Epidermal melanocyte (primary cell): ENCODE measurements at regions not wholly inside any gene's neighbourhood (a gene's known extent, or its start where the extent isn't known, plus 50 kb on each side); places are given as distances from the start of the nearest gene placed in this dataset.
"Not testable (repeated sequence)": the region's sequence is repeated elsewhere in the genome, so short reads cannot be mapped to it uniquely, and the experiment has no call there.

ENCODE experiments used
- DNase-seq: peaks from one replicate; pipeline ENCODE4 v3.0.0; 2011; ENCODE audit warnings: low spot score; ENCODE audit not compliant: insufficient read length

DNA sequence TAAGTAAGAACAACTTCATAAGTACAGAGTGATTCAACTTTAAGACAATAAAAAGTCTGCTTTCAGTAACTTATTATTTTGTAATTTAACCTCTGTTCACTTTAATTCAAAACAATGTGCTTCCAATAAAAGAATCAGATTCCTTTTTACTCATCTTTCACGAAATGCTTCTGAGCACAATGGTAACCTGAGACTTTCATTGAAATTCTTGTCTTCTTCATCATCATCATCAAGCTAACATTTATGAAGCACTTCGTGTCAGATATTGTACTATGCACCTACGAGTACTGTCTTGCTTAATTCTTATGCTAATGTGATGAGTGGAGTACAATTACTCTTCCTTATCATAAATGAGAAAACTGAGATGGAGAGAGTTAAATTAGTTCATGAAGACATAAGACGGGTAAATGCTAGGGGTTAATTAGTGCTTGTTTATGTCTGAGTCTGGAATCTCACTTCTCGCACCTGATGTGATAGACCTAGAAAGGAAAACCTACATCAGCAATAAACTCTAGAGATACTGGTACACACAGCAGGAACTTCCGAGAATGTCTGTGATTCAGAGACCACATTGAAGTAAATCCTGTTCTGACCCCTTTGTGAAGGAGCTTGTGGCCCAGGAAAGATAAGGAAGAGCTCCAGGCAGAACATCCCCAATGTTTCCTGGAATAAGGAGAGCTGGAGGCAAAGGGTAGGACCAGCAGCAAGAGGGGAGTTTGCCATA, 227.6 kb upstream of the ETAA1 start:
- DNase-seq = no peak

DNA sequence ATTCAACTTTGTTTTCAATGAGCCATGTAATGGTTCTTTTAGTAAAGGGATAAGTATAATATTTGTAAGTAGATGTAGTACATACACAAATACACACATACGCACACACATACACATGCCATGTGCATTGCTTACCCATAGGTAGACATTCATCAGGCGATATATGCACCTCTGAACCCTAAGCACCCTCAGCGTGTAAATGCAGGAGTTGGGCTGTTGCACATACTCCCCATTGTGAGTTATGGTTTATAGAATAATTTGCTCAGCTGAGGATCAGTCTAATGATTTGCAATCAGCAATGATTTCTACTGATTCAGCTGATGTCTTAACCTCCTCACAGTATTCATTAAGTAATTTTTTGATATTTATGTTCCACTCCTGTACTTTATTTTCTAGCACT, 217.6 kb upstream of the ETAA1 start:
- DNase-seq = no peak

DNA sequence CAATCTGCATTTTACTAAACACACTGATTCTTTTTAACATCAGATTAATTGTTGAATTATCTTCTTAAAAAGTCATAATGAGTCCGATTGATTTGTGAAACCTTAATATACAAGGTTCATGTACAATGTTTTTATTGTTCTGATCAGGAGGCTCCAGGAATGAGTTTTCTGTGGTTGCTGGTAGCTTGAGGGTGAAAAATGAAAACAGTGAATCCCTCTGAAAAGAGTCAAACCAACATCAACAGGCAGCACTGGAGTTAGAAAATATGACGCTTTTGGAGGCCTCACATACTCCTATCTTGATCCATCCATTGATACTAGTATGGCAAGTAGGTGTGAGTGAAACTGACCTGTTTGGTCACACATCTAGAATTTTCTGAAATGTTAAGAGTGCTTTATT, 216.3 kb upstream of the ETAA1 start:
- no peak for DNase-seq

DNA sequence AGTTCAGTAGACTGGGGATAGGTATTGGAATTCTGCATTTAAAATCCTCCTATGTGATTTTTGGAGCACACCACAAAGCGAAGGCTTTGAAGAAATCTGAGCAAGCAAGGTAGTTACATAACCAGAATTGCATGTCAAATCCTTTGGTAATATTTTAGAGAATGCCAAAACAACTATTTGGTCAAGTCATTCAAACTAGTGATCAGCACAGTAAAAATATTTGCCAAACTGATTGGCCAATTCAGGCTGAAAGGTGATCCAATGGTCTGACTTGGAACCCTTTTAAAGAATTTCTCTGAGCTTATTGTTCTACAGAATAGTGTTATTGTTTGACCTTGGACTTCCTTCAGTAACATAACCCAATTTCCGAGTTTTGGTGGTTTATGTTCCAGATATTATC, 214.2 kb upstream of the ETAA1 start:
- no peak for DNase-seq

DNA sequence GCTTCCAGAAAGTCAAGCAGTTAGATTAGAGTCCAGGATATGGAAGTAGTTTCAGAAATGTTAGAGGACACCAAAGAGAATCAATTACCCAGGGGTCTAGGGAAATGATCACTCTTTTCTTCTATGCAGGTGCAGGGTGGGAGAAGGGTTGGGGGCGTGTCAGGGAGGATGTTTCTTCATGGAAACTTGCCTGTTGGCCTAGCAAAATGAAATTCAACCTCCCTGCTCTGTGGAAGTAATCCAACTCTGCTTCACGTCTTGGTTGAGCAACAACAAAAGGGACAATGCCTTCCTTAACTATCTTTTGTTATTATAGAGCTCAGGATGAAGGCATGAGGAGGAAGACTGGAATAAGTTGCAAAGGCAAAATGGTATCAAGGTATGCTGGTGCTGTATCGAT, 210.8 kb upstream of the ETAA1 start:
- DNase-seq = no peak

DNA sequence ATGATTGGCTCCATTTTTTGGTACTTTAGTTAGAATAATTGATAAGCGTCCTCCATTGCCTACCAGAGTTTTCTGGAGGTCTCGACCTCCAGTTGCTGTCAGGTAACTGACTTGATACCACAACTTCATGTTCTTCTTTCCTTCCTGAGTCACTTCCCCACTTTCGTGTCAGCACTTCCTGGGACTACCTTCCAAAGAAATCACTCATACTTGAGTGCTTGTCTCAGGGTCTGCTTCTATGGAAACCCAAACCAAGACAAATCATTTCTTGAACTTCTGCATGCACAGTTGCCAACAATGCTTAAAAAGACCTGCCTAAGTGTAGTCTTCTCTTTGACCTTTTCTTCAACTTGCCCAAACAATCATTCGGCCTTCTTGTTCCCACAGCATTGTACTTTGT, 210.3 kb upstream of the ETAA1 start:
- no peak for DNase-seq

DNA sequence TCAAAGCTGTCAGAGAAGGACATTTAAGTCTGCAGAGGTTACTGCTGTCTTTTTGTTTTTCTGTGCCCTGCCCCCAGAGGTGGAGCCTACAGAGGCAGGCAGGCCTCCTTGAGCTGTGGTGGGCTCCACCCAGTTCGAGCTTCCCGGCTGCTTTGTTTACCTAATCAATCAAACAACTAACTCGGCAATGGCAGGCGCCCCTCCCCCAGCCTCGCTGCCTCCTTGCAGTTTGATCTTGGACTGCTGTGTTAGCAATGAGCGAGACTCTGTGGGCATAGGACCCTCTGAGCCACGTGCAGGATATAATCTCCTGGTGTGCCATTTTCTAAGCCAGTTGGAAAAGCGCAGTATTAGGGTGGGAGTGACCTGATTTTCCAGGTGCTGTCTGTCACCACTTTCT, 201.8 kb upstream of the ETAA1 start:
- not testable (repeated sequence) for DNase-seq

DNA sequence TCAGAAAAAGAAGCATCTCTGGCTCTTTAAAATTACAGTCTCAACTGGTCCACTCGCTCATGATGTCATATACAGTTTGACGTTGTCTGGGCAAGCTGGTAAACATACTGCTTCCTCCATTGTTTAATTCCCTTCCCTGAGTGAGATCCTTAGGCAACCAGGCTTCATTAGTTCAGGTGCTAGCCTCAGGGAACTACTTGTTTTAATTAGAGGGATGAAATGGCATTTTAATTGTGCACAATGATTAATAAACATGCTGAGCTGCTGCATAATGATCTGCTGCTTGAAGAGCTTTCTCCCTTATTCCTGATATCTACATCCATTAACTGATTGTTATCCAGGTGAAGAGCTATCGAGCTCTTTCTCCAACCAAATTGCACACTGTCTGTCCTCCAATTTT, 195.6 kb upstream of the ETAA1 start:
- DNase-seq = no peak

DNA sequence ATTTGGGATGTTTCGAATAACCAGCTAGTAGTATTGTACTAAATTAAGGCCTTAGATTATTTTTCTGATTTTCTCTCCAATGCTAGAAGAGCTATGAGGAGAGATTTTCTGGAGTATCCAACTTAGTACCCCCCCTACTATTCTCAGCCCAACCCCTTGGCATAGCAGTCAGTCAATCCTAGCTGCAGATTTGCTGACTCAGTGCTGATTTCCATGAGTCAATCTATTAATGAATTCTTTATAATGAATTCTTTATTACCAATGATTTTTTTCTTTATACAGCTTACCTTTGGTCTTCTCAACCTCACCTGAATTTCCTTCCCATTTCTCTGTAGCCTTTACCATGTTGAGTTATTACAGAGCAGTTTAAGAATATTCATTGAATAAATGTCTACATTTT, 192.8 kb upstream of the ETAA1 start:
- no peak for DNase-seq

DNA sequence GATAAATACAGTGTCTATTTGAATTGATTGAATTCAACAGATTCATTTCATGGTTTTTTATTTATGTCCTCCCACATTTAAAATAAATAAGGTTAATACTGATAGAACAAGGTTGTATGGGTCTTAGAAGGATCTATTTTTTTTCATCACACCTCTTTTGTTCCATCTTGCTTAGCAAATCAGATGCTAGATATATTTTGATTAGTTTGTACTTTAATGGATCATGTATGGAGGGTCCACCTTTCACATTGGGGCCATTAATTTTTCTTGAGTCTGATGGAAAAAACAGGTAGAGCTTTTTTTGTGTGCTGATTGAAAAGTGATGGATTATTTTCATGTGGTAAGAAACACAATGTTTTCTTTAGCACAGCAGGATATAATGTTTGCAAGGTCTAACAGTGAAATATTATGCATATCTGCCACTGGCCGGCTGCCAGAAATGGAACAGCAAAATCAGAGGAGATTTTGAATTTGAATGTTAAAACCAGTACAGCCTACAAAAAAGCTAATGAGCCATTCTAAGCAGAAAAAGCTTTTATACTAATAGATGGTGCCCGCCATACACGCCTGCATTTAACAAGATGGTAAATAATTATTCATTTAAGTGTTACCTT, 188.1 kb upstream of the ETAA1 start:
- DNase-seq = no peak

DNA sequence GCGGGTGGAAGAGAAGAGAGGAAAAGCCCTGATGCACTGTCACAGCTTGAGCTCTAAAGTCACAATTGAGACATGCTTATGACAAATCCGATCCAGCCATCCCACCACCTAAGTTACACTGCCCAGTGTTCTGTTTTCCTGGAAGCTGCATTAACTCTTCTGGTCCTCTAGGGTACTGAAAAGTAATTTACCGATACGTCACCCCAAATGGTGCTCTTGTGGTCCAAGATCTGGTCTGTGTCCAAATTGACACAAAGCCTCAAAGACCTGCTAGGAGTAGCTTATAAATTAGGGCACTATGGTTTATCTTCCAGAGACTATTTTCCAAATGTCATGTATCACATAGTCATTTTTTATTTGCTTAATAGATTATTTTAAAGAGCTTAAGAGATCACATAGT, 186.7 kb upstream of the ETAA1 start:
- DNase-seq = no peak

DNA sequence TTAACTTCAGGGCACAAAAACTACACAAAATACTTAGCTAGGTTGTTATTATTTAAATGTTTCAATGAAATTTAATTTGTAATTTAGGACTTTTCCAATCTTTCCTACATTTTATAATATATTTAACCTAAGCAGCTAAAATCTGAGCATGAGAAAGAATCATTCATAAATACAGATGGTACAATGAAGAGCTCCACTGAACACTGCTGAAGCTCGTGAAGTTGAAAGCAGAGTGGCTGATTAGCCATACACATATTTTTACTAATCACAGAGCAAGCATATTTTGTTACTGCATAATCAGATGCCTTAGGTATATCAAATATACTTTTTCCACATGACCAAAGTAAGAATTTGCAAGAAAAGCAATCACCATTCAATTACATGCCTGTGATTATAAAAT, 184.9 kb upstream of the ETAA1 start:
- no peak for DNase-seq

DNA sequence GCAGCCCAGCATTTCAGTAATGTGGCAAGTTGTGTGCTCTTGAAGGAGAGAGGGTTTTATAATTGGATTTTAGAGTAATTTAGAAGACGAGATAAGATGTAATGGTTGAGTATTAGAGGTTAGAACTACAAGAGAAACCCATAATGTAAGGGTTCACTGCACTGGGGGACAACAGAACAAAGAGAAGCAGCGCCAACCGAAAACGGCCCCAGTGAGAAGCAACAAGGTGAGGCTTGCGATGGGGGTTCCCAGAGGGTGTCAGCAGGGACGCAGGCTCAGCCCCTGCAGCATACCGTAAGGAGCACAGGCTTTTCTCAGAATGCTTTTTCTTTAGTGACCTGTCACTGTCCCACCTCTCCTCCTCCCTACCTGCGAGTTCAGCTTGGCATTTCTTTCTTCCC, 183.9 kb upstream of the ETAA1 start:
- DNase-seq = no peak

DNA sequence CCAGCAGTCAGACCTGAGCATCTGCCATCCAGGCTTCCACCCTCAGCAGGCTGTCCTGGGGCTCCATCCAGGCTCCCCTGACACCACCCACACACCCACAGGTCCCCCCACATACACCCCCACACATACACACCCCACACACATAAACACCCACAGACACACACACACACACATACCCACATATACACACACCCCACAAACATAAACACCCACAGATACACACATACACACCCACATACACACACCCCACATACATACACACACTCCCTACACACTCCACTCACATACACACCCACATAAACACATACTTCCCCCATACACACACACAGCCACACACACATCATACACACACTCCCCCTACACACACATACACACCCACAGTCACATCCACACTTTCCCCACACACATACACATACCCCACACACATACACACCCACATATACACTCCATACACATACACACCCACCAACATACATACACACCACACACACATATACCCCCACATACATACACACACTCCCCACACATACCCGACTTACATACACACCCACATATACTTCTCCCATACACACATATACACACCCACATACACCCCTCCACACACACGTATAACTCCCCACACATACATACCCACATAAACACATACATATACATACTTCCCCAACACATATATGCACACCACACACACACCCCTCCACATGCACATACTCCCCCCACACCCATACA, 183.3 kb upstream of the ETAA1 start:
- DNase-seq = no peak

DNA sequence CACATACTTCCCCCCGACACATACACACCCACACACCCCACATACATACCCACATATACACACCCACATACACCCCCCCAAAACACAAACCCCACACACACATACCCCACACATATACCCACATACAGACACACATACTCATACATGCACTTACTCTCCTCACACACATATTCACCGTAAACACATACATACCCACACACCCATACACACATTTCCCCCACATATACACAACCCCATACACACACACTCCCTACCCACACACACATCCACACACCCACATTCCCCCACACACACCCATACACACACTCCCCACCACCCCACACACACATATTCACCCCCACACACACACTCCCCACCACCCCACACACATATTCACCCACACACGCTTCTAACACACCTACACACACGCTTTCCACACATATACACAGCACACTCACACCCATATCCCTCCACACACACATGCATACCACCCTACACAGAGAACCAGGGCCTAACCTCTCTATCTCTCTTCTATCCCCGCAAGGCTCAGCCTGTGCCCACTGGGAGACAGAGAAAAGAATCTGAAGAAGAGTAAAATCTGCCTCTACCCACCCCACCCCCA, 182.4 kb upstream of the ETAA1 start:
- no peak for DNase-seq

DNA sequence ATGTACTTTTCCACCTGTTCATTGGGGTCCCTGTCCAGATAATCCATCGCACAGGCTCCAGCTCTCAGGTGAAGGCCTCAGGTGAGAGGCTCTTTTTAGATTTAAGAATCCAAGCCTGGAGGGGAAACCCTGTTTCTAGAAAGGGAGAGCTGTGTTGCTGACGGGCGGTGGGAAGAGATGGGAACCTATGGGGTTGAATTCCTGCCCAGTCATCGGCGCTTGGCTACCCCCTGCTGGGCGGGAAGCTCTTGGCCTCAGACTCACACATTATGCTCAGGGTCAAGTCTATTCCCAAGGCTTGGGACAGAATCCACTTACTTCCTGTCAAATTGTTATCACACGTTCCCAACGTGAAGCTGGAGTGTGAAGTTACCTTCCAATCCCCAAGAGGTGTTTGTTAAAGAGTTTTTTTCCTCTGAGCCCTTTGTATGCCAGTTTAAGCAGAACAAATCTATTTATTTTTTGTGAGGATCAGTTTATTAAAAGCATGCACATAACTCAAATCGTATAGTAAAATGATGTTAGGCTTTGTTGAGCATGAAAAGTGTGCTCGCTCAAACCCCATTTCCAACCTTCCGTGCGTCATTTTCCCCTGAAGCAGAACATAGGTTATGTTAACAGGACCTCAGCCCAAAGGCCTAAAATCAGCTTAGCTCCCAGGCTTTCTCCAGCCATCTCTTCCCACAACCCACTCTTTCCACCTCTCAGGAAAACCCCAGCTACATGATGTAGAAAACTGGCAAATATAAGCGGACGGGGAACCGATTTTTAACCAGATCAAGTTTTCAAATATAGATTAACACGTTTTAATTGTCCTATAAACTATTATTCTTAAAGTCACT, 181.7 kb upstream of the ETAA1 start:
- DNase-seq = peak; percentile 45

DNA sequence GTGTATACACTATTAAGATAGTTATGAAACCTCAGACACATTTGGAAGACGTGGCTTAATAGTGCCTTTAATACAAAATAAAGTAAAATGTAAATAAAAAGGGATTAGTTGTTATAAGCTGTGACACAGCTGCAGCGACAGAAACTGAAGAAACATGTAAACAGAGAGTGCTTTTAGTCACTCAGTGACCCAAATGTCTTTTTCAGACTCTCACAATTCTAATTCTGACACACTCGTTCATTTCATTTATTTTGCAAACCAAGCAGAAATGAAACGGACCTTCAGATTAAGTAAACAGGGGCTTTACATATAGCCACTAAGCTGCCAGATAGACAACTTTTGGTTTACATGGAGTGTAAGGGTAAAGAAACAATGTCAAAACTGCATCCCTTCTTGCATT, 181.0 kb upstream of the ETAA1 start:
- DNase-seq = no peak

DNA sequence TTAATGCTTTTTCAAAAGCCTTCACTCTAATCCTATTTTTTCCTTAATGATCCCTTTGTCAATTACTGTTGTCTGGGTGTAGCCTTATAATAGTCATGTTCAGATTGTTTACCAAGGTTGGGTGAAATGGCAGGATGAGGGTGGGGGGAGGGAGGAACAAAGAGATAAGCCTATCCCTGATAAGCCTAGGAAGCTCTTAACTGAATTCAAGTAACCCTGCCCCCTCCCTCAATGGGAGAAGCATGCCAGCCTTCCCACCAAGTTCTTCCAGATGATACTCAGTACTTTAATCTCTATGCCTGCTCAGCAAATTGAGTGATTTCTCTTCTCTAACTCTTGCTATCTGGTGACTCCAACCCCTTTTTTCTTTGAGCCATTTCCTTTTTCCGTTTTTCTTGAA, 180.3 kb upstream of the ETAA1 start:
- DNase-seq = no peak

DNA sequence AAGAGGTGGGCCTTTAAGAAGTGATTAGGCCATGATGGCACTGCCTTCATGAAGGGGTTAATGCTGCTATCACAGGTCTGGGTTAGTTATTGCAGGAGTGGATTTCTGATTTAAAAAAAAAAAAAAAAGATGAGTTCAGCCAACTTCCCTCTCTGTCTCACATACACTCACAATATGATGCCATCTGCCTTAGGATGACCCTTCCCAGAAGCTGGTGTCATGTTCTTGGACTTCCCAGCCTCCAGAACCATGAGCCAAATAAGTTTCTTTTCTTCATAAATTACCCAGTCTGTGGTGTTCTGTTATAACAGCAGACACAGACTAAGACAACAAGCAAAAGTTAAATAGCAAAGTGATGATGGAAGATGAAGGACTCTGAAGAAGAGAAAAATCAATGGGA, 179.7 kb upstream of the ETAA1 start:
- DNase-seq = no peak

DNA sequence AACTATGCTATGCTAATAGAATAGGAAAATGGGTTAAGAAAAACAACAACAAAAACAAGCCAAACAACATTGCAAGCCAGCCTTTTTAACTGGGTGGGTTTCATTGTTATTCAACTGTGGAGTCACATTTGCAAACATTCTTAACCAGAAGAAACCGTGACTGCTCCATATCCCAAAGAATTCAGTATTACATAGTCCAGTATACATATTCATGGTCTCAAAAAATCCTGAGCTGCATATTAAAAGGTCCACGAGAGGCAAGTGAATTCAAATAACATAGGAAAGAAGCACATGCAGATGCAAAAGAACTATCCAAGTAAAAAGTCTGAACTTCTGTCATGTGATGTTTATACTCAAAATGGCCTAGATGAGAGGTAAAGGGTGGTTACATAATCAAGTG, 179.1 kb upstream of the ETAA1 start:
- no peak for DNase-seq

DNA sequence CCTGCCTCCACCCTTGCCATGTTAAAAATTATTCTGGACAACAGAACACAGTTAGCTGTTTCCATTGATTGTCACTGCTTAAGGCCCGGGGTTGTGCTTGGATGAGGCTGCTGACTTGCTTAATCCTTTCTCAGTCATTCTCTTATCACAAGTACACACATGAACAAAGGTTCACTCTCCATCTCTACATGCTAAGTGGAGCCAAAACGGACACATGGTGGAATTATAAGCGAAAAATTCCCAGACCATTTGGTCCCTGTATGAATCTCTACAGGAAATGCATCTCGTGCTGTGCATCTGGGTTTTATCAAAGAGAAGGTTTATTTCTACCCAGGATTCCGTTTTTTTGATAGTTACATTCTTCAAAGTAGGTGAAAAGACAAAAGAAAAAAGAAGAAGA, 177.5 kb upstream of the ETAA1 start:
- DNase-seq = no peak

DNA sequence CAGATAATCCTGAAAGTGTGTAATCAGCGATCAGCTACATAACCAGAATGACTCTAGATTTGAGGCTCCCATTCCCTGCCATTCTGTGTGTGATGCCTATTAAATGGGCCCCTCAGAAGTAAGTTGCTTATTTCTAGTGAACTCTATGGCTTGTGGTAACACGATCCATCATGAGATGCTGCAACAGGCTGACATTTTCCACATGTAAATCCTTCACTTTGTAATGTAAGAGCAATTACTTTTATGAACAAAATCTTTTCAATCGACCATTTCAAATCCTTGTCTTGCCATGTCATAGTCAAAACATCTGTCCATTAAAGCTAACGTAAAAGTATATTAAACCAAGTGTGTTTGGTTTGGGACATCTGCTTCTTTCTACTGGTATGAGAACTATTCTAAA, 175.9 kb upstream of the ETAA1 start:
- DNase-seq = no peak
